Stimulated activated CD8-positive, alpha-beta memory T cell treated with anti-CD3 and anti-CD28 coated beads, Interleukin-7, amount 100 ng/mL, for 1 hour (primary cell): ENCODE measurements at regions not wholly inside any gene's neighbourhood (a gene's known extent, or its start where the extent isn't known, plus 50 kb on each side); places are given as distances from the start of the nearest gene placed in this dataset.

Experiments used
- DNase-seq, 2 donors: peaks; one replicate each; pipeline ENCODE4 v3.0.0-alpha.2; 2020; ENCODE audit warnings: low read depth in 2 of 2

DNA sequence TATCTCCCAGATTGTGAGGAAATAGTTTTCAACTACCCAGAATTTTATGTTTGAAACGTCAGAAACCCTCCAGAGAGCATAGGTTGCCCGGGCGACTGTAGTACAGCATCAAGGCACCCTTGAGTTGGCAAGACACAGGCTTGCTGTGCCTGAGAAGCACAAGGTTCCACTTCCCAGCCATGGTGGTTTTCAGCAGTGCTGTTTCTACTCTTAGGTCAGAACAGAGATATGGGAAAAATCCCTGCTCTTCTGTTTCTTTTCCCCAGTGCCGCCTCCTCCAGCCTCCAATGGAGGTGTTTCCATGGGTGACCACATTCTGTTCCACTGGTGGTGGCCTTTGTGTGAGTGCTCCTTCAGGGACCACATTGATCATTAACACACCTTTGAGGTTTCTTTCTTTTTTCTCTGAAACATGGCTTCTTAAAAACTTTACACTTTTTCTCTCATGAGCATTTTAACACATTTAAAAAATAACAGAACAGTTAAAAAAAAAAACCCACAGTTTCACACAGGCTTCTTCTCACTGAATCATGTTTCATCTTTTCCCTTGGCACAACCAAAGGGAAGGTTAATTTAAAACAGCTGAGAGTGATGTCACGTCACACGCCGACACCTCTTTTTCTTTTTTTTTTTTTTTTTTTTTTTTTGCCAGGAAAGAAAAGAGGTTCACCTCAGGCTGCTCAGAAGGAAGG is 229.3 kb upstream of the HDAC4 start:
- no peak for DNase-seq

DNA sequence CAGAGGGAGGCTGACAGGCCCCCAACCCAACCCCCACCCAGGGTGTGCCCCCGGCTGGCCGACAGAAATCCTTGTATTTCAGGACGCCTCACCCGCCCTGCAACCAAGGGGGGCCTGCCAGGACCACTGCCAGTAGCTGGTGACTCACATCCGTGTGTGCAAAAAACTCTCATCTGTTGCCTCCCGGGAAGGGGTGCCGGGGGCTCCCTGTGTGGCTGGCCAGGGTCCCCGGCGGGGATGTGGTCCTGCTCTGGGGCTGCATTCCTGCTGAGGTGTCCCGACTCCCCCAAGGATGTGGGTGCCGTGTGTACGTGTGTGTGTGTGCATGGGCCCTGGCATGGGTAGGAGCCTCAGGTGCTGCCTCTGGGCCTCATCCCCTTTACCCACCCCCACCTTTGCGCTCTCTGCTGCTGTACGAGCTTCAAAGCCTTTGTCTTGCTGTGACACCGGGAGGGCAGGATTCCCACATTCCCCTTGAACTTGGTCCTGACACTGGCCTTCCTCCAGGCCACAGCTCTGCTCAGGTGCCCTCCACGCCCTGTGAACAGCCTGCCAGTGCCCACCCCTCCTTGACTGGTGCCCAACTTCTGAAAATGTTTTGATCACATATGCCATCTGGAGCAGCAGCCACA is 226.3 kb upstream of the HDAC4 start:
- DNase-seq = no peak

DNA sequence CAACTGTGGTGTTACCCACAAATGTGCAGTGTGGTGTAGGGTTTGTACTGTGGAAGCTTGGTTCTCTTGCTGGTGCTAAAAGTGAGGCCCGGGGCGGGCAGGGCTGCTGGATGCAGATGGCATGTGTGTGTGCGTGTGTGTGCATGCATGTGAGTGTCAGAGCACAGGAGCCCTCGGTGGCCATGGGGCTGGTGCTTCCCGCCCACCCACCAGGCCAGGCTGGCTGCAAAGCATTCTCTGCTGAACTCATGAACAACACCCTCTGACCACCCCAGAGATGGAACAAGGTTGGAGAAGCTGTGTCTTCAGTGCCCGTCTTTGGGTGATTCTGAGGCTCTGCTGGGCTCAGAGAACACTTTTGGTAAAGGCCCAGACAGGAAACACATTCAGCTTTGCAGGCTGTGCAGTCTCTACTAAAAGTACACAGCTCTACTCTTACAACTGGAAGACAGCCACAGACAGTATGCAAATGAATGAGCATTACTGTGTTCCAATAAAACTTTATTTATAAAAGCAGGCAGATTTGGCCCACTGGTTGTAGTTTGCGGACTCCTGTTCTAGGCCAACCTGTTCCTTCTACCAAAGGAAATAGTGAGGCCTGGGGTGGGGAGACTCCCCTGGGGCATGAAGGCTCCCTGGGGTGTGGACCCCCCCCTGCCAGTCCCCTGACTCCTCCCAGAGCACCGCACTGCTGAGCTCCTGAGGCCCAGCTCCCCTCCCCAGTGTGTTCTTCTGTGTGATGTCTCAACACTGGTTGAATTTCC is 225.3 kb upstream of the HDAC4 start:
- DNase-seq = no peak

DNA sequence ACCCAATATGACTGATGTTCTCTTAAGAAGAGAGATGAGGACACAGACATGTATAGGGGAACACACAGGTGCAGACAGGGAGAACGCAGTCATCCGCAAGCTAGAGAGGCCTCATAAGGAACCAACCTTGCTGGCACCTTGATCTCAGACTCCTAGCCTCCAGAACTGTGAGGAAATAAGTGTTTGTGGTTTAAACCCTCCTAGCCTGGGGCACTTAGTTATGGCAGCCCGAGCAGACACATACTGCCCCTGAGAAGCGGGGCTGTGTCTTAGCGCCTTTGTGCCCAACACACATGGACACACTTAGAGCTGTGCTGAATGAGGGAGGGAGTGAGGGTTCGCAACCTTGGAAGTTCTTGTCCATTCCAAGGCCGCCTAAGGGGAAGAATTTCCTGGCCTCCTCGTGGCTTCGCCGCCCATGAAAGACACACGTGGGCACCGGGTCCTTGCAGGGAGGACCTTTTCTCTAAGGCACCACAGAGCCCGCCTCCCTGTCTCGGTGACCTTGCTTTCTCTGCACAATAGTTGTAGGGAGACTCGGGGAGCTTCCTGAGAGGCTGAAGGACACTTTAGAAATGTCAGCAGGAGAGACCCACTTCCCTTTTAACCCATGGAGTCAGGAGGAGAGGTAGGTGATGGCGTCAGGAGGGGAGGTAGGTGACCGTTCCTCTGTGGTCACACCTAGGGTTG is 224.5 kb upstream of the HDAC4 start:
- DNase-seq = no peak

DNA sequence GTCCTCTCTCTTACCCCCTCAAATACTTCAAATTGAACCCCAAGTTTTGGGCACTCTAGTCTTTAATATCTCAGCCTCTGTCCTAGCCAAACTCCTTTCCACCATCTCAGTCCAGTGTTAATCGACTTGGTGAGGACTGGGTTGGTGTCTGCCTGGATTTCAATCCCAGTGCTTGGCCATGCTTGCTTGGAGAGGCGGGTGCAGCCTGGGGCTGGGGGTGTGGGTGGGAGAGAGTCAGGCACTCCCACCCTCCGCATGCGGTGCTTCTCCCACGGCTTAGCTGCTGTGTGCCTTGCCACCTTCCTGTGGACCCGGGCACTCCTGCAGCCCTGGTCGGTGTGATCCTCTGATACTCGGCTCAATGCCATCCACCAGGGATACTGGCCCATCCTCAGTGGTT is 220.8 kb upstream of the HDAC4 start:
- no peak for DNase-seq

DNA sequence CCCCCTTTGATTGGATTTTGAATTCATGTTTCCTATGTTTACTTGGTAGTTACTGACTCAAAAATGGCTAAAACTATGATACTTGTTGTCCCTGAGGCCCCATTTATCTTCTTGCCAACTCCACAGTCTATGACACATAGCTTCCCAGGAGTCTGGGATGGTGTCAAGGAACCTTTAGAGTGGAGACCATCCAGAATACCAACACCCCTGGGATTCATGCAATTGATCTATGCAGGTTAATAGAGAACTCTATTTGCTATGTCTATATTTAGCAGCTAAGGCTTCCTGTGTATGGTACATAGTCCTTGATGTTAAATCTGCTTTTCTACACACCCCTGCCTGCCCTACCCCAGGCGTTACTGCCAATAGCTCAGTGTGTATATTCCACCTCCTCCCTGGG is 218.5 kb upstream of the HDAC4 start:
- no peak for DNase-seq

DNA sequence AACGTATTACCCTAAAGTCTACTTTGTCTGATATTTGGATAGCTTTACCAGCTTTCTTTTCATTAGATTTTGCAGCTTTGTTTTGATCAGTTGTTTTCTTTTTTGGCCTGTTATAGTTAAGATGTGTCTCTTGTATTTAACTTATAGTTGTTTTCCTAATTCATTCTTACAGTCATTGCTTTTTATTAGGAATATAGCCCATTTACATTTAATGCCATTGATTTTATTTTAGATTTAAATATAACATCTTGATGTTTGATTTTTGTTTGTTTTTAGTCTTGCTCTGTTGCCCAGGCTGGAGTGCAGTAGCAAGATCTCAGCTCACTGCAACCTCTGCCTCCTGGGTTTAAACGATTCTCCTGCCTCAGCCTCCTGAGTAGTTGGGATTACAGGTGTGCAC is 215.9 kb upstream of the HDAC4 start:
- DNase-seq = no peak

DNA sequence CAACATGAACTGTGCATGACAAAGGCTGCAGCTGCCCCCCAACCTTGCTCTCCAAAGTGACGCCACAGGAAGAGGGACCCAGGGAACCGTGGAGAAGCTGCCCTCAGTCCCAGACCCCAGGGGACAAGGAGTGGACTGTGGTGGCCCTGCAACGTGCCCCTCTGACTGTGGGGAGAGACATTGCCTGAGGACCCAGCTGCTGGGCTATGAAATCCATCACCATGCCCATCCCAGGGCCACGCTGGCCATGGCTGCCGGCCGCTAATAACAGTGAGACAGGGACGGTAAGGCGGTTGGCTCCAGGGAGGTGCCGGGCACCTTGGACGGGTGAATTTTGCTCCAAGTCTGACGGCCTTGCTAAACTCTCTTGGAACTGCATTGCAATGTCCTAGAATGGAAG is 211.3 kb upstream of the HDAC4 start:
- DNase-seq = no peak

DNA sequence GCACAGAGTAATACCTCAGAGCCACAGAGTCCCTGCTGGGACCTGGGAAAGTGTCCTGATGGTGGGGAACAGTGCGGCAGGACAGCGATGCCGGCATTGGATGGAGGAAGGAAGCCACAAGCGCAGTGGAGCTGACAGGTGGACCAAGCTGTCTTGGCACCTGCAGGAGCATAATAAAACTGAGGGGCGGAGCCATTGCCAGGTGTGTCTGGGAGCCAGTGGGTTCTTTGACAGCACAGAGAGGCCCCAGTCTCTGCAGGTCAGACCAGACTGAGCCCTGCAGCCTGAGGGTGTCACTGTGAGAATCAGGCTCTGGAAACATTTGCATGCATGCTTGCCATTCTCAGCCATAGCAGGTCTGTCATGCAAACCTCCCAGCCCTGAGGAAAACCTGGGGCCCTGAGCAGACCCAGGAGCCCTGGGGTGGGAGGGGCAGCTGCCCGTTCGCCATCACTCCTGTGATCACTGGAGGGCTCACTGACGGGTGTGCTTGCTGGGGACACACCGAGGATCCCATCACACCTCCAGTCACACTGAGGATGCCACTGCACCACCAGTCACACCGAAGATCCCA is 210.5 kb upstream of the HDAC4 start:
- no peak for DNase-seq

DNA sequence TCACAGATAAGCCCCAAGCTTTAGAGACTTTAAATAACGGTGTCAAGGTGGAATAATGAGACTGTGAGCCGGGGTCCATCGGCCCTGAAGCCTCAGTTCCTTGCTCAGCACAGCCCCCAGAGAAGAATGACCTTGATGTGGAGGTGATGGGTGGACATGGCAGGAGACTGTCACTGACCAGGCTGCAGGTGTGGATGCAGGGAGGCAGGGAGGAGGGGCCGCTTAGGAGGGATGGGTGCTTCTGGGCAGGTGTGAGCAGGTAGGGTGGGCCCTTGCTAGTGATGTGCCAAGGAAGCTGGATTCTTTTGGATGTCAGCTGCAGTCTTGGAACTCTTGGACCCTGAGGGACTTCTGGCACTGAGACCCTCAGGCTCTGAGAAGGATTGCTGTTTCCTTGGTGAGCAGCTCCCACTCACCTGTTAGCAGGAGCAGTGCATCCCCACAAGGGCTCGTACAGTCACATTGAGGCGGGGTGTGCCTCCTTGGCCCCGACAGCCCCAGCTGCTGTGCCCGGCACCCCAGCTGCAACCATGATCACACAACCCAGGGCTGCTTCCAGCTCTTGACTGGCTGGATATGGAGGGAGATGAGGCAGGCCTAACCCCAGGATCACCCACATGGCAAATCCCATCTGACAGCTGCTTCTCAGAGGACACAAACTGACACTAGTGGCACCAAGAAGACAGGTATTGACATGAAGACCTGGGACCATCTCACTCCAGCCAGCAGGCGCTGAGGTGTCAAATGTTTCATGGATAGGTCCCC is 209.8 kb upstream of the HDAC4 start:
- DNase-seq = no peak

DNA sequence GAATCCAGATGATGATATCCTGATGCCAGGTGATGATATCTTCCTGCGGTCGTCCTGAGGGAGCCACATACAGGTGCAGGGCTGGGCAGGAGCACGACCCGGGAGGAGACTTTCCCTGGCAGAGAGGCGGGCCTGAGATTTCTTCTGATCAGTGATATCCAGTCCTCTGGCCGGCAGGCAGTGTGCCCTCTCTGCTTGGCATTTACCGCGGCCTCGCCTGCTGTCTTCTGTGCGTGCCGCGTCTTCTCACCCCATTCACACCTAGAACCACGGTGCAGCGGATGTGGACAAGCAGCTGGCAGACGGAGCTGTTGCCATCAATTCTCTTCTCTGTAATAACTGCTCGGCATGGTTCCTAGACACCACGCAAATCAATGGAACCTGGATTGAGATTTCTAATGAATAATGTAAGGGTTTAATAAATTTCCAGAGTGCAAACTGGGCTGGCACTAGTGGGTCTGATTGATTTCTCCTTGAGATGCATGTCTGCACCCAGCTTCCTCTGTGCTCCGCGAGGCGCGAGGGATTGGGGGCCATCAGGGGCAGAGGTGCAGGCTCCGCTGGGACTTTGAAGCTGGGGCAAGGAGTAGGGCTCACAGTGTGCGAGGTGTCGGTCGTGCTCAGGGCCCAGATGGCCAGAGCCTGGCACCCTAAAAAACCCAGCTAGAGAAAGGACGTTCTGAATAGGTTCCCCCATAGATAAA is 208.9 kb upstream of the HDAC4 start:
- DNase-seq = no peak

DNA sequence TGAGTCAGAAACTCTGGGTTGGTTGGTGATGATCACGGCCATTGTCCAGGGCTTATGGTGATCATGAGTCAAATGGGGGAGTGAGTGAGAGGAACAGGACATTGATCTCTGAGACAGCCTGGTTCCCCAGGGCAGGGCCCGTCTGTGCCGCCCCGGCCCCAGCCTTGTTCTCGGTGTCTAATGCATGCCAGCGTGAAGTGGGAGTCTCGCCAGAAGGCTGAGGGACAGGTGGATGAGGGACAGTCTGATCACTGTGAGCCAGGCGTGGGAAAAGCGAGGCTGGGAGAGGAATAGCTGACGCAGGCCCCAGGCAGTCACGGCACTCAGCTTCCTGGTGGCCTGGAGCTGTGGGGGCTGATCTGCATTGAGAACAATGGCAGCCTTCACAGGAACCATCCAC is 208.3 kb upstream of the HDAC4 start:
- DNase-seq = no peak

DNA sequence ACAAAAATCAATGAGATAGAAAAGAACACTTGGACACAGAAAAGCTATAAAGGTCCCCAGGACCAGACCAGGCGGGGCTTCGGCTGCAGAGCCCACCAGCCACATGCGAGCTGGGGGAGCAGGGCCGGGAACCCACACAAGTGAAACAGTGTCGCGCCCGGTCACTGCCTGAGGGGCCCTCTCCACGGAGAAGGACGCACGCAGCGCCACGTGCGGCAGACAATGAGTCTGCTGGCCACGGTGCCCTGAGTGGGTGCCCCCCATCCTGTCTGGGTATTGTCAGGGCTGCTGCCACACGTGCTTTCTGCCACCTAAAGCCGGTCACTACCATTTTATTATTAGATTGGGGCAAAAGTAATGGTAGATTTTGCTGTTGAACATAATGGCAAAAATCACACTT is 207.9 kb upstream of the HDAC4 start:
- DNase-seq = no peak

DNA sequence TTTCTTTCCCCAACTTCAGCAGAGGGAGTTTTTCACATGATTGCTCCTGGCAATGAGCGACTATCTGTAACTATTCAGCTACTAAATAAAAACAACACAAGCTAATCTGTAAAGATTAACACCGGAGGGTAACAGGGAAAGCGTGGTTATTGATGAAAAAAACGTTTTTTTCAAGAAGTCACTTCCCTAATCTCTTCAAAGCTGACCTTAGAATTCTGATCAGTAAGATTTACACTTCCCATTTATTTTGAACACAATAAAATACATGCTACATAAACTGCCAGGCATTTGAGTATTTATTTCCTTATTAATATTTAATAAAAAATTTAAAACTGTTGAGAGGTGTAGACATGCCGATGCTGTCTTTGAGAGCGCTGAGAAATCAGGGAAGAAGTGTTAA is 207.4 kb upstream of the HDAC4 start:
- no peak for DNase-seq

DNA sequence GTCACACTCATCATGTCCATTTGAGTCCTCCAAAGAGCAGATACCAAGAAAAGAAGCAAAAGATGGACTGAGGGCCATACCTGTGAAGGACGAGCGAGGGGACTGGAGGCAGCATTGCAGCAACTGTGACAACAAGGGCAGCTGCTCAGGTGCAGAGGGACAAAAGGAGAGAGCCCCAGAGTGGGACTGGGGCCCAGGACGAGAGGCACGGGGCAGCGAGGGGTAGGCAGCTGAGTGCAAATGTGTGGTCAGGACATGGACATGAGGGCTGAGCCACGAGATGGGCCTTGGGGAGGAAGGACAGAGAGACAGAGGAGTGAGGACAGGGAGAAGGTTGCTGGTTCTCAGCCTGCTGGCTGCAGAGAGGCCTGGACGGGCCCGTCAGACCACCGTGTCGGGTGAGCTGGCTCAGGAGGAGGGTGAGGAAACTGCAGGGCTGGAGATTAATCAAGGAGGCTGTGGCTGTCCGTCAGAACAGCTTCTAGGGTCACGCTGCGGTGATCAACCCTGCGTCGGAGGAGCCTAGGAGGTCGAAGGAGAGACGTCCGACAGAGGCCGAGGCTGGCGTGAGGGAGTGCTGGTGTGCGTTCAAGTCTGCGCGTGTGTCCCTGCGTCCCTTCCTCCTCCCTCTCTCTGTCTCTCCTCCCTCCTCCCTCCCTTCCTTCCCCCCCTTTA is 206.8 kb upstream of the HDAC4 start:
- DNase-seq = no peak

DNA sequence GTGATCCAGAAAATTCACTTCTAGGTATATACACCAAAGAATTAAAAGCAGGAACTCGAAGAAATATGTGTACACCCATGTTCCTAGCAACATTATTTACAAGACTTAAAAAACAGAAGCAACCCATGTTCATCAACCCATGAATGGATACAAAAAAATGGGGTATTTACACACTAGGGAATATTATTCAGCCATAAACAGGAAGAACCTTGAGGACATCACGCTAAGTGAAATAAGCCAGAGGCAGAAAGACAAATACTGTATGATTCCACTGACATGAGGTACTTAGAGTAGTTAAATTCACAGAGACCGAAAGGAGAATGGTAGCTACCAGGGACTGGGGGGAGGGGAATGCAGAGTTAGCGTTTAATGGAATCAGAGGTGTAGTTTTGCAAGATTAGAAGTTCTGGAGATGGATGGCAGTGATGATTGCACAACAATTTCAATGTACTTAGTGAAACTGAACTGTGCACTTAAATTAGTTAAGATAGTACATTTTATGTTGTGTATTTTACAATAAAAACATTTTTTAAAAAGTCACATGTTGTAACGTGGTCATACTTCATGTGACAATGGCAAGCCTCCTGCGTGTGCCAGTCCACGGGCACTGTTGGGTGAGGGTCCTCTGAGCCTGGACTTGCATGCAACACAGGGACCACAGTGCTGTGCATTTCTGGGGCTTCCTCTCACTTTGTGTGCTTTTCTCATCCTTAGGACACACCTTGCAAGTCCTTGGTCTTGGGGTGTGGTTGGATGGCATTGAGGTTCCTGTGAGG is 206.1 kb upstream of the HDAC4 start:
- no peak for DNase-seq

DNA sequence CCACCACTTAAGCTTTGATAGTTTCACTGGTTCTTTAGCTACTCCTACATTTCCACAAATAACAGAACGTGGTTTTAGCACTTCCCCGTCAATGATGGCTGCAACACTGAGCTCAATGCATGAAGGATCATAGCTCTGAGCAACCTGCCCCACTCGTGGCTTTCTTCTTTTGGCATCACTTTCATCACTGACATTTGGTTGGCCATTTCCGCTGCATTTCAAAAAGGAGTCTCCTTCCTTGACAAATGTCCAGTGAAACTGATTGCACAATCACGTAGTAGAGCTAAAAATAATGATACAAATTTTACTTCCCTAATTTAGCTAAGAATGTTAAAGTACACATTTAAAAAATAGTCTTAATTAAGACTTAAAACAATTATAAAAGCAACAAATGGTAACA is 205.2 kb upstream of the HDAC4 start:
- DNase-seq = no peak

DNA sequence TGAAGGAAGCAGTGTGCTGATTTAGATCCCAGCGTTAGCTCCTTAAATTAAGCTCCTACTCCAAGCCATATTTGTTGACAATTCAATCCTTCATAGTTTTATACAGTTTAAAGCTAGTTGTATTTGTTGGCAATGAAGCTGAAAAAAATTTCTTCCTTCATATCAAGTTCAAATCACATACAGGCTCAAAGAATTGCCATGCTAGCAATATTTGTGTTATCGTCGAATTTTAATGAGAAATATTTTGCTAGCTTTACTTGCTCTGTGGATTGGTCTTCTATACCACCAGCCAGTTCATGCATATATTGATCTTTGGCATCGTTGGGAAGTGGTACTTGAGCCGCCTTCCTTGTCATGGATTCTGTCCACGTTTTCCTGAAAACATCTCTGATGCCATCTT is 204.6 kb upstream of the HDAC4 start:
- DNase-seq = no peak

DNA sequence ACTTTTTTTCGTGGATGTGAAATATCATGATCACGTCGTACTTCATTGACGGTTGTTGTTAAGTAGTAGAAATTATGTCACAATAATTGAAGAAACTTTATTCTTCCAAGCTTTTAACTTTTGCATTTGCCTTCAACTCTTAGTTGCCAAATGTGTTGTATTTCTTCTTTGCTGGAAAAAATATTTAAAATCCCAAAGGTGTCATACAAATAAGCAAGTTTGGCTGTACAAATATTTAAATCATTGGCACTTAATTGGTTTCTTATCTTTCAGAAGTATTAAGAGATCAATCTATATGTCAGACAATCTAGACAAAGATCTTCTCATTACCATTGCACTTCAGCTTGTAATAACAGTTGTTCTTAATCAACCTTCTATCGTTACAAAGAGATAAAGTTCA is 204.0 kb upstream of the HDAC4 start:
- no peak for DNase-seq
